Skeletal muscle tissue (tissue), 3 donors: ENCODE measurements at regions not wholly inside any gene's neighbourhood (a gene's known extent, or its start where the extent isn't known, plus 50 kb on each side); places are given as distances from the start of the nearest gene placed in this dataset.
"Not testable (repeated sequence)": the region's sequence is repeated elsewhere in the genome, so short reads cannot be mapped to it uniquely, and the experiment has no call there.

Experiments used
- H3K27ac ChIP-seq: one replicate; pipeline ENCODE4 v1.7.0; 2013; ENCODE audit warnings: mild to moderate bottlenecking, low read depth, low read length, inconsistent platforms
- H3K27me3 ChIP-seq, 3 donors: one replicate each; pipeline ENCODE4 v1.7.0; 2013; ENCODE audit warnings: low read length in 3 of 3; ENCODE audit not compliant: control insufficient read depth in 3 of 3, insufficient read depth in 3 of 3
- H3K36me3 ChIP-seq, 3 donors: one replicate each; pipeline ENCODE4 v1.7.0; 2013; ENCODE audit warnings: low read length in 3 of 3; ENCODE audit not compliant: control insufficient read depth in 3 of 3, insufficient read depth in 3 of 3
- H3K4me1 ChIP-seq, 3 donors: one replicate each; pipeline ENCODE4 v1.7.0; 2013; ENCODE audit warnings: low read length in 3 of 3, mild to moderate bottlenecking in 3 of 3; ENCODE audit not compliant: control insufficient read depth in 3 of 3, insufficient read depth in 3 of 3
- H3K4me3 ChIP-seq, 3 donors: one replicate each; pipeline ENCODE4 v1.7.0; 2013; ENCODE audit warnings: low read length in 3 of 3
- H3K9ac ChIP-seq, 3 donors: one replicate each; pipeline ENCODE4 v1.7.0; 2013; ENCODE audit warnings: low read length in 3 of 3, mild to moderate bottlenecking in 3 of 3, moderate library complexity in 2 of 3, low read depth in 1 of 3
- H3K9me3 ChIP-seq, 3 donors: one replicate each; pipeline ENCODE4 v1.7.0; 2013; ENCODE audit warnings: low read length in 3 of 3; ENCODE audit not compliant: control insufficient read depth in 3 of 3
- donor health status: Osteomylitis.

- Histone ChIP-seq H3K9me3 (no peaks in the 10 kb centered on the region), H3K4me3 (no peak overlapping the region), H3K27ac (no peak overlapping the region), H3K27me3 (no peaks in the 10 kb centered on the region), H3K4me1 (no peaks in the 10 kb centered on the region), H3K36me3 (no peaks in the 10 kb centered on the region), H3K9ac (no peak overlapping the region)
These were observed 63.0 kb downstream of the HLX start for GRCh38 chr1:220942278-220942677.

- not testable (repeated sequence) for H3K36me3 ChIP-seq, H3K9ac ChIP-seq, H3K27ac ChIP-seq, H3K27me3 ChIP-seq, H3K4me1 ChIP-seq, H3K4me3 ChIP-seq, H3K9me3 ChIP-seq
These were observed 63.7 kb downstream of the HLX start for GRCh38 chr1:220942914-220943313.

DNA sequence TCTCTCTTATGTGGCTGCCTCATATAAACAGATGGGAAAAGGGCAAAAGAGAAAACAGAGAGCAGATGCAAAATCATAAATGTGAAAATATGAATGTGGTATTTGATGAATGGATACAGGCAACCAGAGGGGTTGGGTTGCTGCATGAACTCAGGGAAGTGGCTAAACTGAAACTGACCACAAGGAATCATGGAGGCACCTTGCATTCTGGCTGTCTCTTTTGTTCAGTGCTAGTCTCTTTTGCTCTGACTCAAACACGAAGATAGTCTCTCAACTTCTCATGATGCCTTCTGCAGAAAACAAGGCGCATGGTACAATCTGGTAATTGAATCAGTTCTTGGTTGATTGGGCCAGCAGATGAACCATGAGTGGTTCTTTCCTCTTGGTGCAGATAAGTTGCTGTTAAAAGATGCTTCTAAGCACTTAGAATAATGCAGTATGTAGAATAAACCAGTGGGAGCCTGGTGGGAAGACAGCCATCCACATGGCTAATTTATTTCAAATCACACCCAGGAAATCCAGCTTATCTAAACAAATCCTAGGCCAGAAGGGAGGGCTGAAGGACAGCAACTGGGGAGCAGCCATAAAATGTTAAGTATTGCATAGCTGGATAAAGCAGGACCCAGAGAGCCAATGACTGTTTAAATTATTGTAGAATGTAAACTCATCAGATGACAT lies 64.2 kb downstream of the HLX start:
- Histone ChIP-seq H3K4me1 (no peaks in the 10 kb centered on the region), H3K27me3 (no peaks in the 10 kb centered on the region), H3K9ac (no peak overlapping the region), H3K27ac (no peak overlapping the region), H3K36me3 (no peaks in the 10 kb centered on the region), H3K4me3 (no peak overlapping the region), H3K9me3 (no peaks in the 10 kb centered on the region)

- no peaks in the 10 kb centered on the region for H3K27me3 ChIP-seq
- H3K27ac ChIP-seq: no peak overlapping the region
- H3K36me3 ChIP-seq: no peaks in the 10 kb centered on the region
- no peak overlapping the region for H3K9ac ChIP-seq
- H3K4me3 ChIP-seq: no peak overlapping the region
- H3K9me3 ChIP-seq: peaks cover 2 to 4% (median 3%) of the 10 kb centered on the region in 3 donors
- H3K4me1 ChIP-seq: no peaks in the 10 kb centered on the region
These were observed 71.3 kb downstream of the HLX start for GRCh38 chr1:220950576-220950975.

DNA sequence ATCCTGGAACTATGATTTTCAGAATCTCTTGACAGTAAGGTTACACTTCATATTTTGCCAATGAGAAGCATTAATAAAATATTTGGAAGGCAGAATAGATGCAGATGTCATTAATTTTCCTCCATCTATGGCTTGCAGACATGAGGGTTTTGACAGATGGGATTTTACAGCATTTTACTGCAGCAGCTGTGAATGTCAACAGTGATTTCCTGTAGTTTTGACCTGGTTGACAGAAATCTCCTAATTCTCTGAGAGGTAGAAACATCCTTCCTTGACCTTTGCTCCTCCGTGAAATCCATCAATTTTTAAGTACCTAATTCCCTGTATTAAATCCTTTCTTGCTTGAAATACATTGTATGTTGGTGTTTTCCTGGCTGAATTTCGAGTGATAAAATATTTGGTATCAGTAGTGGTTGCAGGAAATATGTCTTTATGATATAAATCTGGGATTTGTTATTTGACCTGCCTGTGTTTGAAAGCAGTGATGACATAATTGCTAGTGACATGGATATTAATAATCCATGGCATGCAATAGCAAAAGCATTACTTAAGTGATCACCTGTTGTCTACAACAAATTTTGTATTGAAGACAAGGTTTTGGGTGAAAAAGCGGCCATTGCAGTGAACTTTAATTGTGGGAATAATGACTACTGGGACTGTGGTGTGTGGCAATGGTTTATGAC lies 73.9 kb downstream of the HLX start:
- H3K4me1 ChIP-seq: no peaks in the 10 kb centered on the region
- H3K4me3 ChIP-seq: no peak overlapping the region
- H3K9me3 ChIP-seq: peaks cover 2 to 4% (median 3%) of the 10 kb centered on the region in 3 donors
- H3K36me3 ChIP-seq: no peaks in the 10 kb centered on the region
- H3K27me3 ChIP-seq: no peaks in the 10 kb centered on the region
- H3K27ac ChIP-seq: no peak overlapping the region
- no peak overlapping the region for H3K9ac ChIP-seq

DNA sequence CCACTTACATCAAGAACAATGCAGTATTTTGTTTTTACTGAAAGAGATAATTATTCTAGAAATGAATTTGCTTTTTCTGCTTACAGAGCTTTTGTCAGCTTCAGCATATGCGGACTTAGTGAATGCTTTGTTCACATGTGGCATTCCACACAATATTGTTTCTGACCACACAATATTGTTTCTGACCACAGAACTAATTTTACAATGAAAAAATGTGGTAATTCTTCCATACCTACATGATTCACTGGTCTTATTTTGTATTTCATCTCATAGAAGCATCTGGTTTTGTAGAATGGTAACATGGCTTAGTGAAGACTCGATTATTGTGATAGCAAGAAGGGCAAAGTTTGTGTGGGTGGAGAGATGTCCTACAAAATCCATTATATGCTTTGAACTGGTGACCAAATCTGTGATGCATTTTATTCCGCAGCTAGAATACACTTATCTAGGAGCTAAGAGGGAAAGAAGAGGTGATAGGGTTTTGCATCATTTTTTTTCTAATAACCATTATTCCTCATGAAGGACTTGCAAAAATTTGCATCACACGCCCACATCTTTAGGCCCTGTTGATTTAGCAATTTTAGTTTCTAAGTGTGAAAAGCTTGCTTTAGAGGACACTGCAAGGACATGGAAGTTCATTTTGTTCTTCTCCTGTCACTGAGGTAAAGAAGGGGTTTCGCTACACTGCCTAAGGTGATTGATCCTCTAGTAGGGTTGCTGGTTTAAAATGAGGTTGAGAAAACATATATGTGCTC lies 75.3 kb downstream of the HLX start:
- Histone ChIP-seq H3K27me3 (no peaks in the 10 kb centered on the region), H3K4me1 (no peaks in the 10 kb centered on the region), H3K36me3 (no peaks in the 10 kb centered on the region), H3K4me3 (no peak overlapping the region), H3K9me3 (peaks cover 2 to 4% (median 3%) of the 10 kb centered on the region in 3 donors), H3K9ac (no peak overlapping the region), H3K27ac (no peak overlapping the region)

DNA sequence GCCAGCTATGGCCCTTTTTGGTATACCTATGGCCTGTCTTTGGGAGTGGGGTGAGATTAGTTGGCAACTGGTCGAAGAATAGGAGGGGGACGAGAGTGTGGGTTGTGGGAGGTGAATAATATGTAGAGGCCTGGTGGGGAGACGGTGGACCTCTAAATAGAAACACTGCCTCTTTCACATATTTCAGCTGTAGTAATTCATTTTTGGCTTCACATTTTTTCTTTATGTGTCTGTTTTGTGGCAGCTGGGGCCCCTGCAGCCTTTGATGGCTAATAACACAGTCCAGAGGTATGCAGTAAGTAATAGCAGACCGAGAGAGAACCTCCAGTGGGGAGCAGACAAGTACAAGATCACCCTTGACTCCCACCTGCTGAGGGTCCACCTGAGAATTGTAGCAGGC lies 75.9 kb downstream of the HLX start:
- Histone ChIP-seq H3K36me3 (no peaks in the 10 kb centered on the region), H3K4me3 (no peak overlapping the region)

GRCh38 chr1:220956501-220957232 lies 77.4 kb downstream of the HLX start:
- Histone ChIP-seq H3K4me3 (no peak overlapping the region), H3K27me3 (no peaks in the 10 kb centered on the region), H3K9ac (no peak overlapping the region), H3K36me3 (no peaks in the 10 kb centered on the region), H3K4me1 (no peaks in the 10 kb centered on the region), H3K9me3 (no peaks in the 10 kb centered on the region), H3K27ac (peak overlapping the region; percentile 8)

More for the DNA sequence above, 75.9 kb downstream of the HLX start:
- peaks cover 1 to 4% (median 3%) of the 10 kb centered on the region in 3 donors for H3K9me3 ChIP-seq
- H3K27ac ChIP-seq: no peak overlapping the region
- no peaks in the 10 kb centered on the region for H3K4me1 ChIP-seq
- no peaks in the 10 kb centered on the region for H3K27me3 ChIP-seq
- H3K9ac ChIP-seq: no peak overlapping the region

GRCh38 chr1:220957233-220957605 lies 78.0 kb downstream of the HLX start:
- H3K9me3 ChIP-seq: no peaks in the 10 kb centered on the region
- H3K27me3 ChIP-seq: no peaks in the 10 kb centered on the region
- H3K27ac ChIP-seq: peak overlapping the region; percentile 8
- H3K9ac ChIP-seq: no peak overlapping the region
- no peak overlapping the region for H3K4me3 ChIP-seq
- peaks cover 0 to 2% (median 0%) of the 10 kb centered on the region in 3 donors for H3K4me1 ChIP-seq
- no peaks in the 10 kb centered on the region for H3K36me3 ChIP-seq
